B cell (primary cell): ENCODE measurements at regions not wholly inside any gene's neighbourhood (a gene's known extent, or its start where the extent isn't known, plus 50 kb on each side); places are given as distances from the start of the nearest gene placed in this dataset.

Source experiments
- ATAC-seq: fragments of 200-7000 bp; cut with Tn5 transposase; one replicate; pipeline ENCODE4 v1.10.0; 2021; ENCODE audit warnings: low read depth, mild to moderate bottlenecking, moderate number of reproducible peaks, moderate library complexity
- CTCF ChIA-PET: fragments of 350-600 bp; sonication (Branson Sonifier 250); formaldehyde crosslinking; loops from one replicate; lab custom pipeline; 2021; ENCODE audit warnings: antibody characterized with exemption, inconsistent platforms; lab: Charles Lee
- POLR2A ChIA-PET: fragments of 350-600 bp; sonication (Branson Sonifier 250); formaldehyde crosslinking; loops from one replicate; lab custom pipeline; 2021; ENCODE audit warnings: antibody characterized with exemption; lab: Charles Lee
- DNase-seq: peaks from one replicate; pipeline ENCODE4 v3.0.0; 2013
- H2AFZ ChIP-seq: 2 replicates; pipeline ENCODE4 v1.6.1; 2012; ENCODE audit warnings: mild to moderate bottlenecking, low read depth, low read length; ENCODE audit not compliant: insufficient read depth, poor library complexity, severe bottlenecking
- H3K27ac ChIP-seq, 2 donors: 1 replicate in 1 of 2; 2 replicates in 1 of 2; pipeline ENCODE4 v1.5.1; 2012 to 2013; ENCODE audit warnings: low read length in 2 of 2, mild to moderate bottlenecking in 2 of 2, moderate library complexity in 1 of 2
- H3K27me3 ChIP-seq, 4 experiments: fragments of 200-600 bp in 1 of 4; sonication (generic) in 1 of 4; replicated peaks in 1 of 4; 1 replicate in 2 of 4; 2 replicates in 2 of 4; pipeline versions ENCODE4 v1.6.1 to v1.7.0; 2013 to 2016; ENCODE audit warnings: low read length in 3 of 4, mild to moderate bottlenecking in 2 of 4, mixed read lengths in 1 of 4, moderate library complexity in 1 of 4; ENCODE audit not compliant: insufficient read depth in 4 of 4, control insufficient read depth in 3 of 4; ENCODE audit errors: control extremely low read depth in 1 of 4
- H3K36me3 ChIP-seq, 2 experiments: replicated peaks in 1 of 2; 1 replicate in 1 of 2; 2 replicates in 1 of 2; pipeline versions ENCODE4 v1.6.1 to v1.7.1; 2013; ENCODE audit warnings: low read length in 1 of 2; ENCODE audit not compliant: insufficient read depth in 2 of 2, control insufficient read depth in 1 of 2; ENCODE audit errors: control extremely low read depth in 1 of 2, extremely low read depth in 1 of 2
- H3K4me1 ChIP-seq, 2 donors: fragments of 200-600 bp in 1 of 2; sonication (generic) in 1 of 2; 1 replicate in 1 of 2; 2 replicates in 1 of 2; pipeline versions ENCODE4 v1.5.1 to v1.6.1; 2013 to 2017; ENCODE audit warnings: low read length in 2 of 2; ENCODE audit not compliant: control insufficient read depth in 2 of 2, insufficient read depth in 2 of 2
- H3K4me2 ChIP-seq: replicated peaks from 2 replicates; pipeline ENCODE3; 2012; ENCODE audit warnings: mild to moderate bottlenecking, low read depth, low read length; ENCODE audit not compliant: poor library complexity, severe bottlenecking
- H3K4me3 ChIP-seq, 5 experiments: fragments of 200-600 bp in 1 of 5; sonication (generic) in 1 of 5; 1 replicate in 3 of 5; 2 replicates in 2 of 5; pipeline versions ENCODE4 v1.5.1 to v1.7.0; 2011 to 2016; ENCODE audit warnings: low read length in 4 of 5, mild to moderate bottlenecking in 4 of 5, low read depth in 2 of 5, control low read depth in 1 of 5, moderate library complexity in 1 of 5; ENCODE audit not compliant: insufficient read depth in 1 of 5; ENCODE audit errors: control extremely low read depth in 1 of 5, extremely low read depth in 1 of 5
- H3K79me2 ChIP-seq: fragments of 200-600 bp; sonication (generic); one replicate; pipeline ENCODE4 v1.6.0; 2016; ENCODE audit warnings: low read length; ENCODE audit not compliant: control insufficient read depth, insufficient read depth
- H3K9ac ChIP-seq: fragments of 200-600 bp; sonication (generic); 2 replicates; pipeline ENCODE4 v1.6.1; 2017; ENCODE audit warnings: mild to moderate bottlenecking, low read length, moderate library complexity
- H3K9me3 ChIP-seq, 3 donors: one replicate each; pipeline versions ENCODE4 v1.6.1 to v1.7.1; 2013; ENCODE audit warnings: low read length in 2 of 3; ENCODE audit not compliant: control insufficient read depth in 2 of 3, insufficient read depth in 1 of 3; ENCODE audit errors: control extremely low read depth in 1 of 3
- H4K20me1 ChIP-seq: 2 replicates; pipeline ENCODE4 v1.6.0; 2012; ENCODE audit warnings: mild to moderate bottlenecking, low read length; ENCODE audit not compliant: insufficient read depth, control insufficient read depth, poor library complexity, severe bottlenecking
- H3K27ac Mint-ChIP-seq: one replicate; pipeline ENCODE4 v1.8.0; 2021; ENCODE audit warnings: mixed read lengths
- H3K27me3 Mint-ChIP-seq: one replicate; pipeline ENCODE4 v1.8.0; 2021; ENCODE audit warnings: mixed read lengths
- H3K4me1 Mint-ChIP-seq: one replicate; pipeline ENCODE4 v1.8.0; 2021; ENCODE audit warnings: mixed read lengths
- H3K4me3 Mint-ChIP-seq: one replicate; pipeline ENCODE4 v1.8.0; 2021; ENCODE audit warnings: mixed read lengths
- H3K9me3 Mint-ChIP-seq: one replicate; pipeline ENCODE4 v1.8.0; 2022; ENCODE audit warnings: mixed read lengths; ENCODE audit not compliant: insufficient read depth
- CTCF ChIP-seq: fragments of 200-600 bp; IDR thresholded peaks from one replicate; pipeline ENCODE4 v1.8.0; 2022; ENCODE audit warnings: antibody characterized with exemption, mild to moderate bottlenecking
- EZH2 ChIP-seq: IDR thresholded peaks from 2 replicates; pipeline ENCODE4 v1.6.1; 2012; ENCODE audit warnings: borderline replicate concordance, low read depth, mild to moderate bottlenecking, moderate library complexity, low read length; ENCODE audit not compliant: insufficient read depth, poor library complexity, severe bottlenecking
- WGBS: methylation state at CpG from one replicate; pipeline ENCODE4 v1.1.5; 2013; ENCODE audit warnings: missing lambda C conversion rate; ENCODE audit not compliant: insufficient coverage; 5-methylcytosine and 5-hydroxymethylcytosine counted together
- intact Hi-C: fragments of 100-400 bp; cut with micrococcal nuclease; formaldehyde crosslinking; loops from one replicate; pipeline ENCODE4 v1.10.0; 2022

- no peaks in the 10 kb centered on the region for H3K27me3 ChIP-seq
- no peaks in the 10 kb centered on the region for H3K9me3 ChIP-seq
Observed at GRCh38 chr16:9647981-9648701, 534.1 kb downstream of the GRIN2A start.

More at GRCh38 chr16:9647981-9648701, 534.1 kb downstream of the GRIN2A start:
- Mint-ChIP-seq H3K27ac (peak overlapping the region; percentile 13), H3K27me3 (peaks cover 23% of the 10 kb centered on the region), H3K4me1 (no peaks in the 10 kb centered on the region), H3K4me3 (no peak overlapping the region), H3K9me3 (no peaks in the 10 kb centered on the region)
- Histone ChIP-seq H4K20me1 (no peaks in the 10 kb centered on the region), H3K36me3 (no peaks in the 10 kb centered on the region), H3K4me2 (no peak overlapping the region), H2AFZ (no peak overlapping the region), H3K79me2 (no peaks in the 10 kb centered on the region), H3K27ac (no peak overlapping the region), H3K9ac (no peak overlapping the region), H3K4me3 (no peak overlapping the region), H3K4me1 (no peaks in the 10 kb centered on the region)
- no peak for DNase-seq
- intact Hi-C loops: no loop called here
- POLR2A ChIA-PET: no interaction called here
- CTCF ChIA-PET: interaction anchor here (0.7 to 1.3 kb wide), 3 partner anchors 13 to 285 kb away, joined by 3 to 4 read pairs (median 3); no protein-coding TSS in a partner anchor
- no peak for ATAC-seq
- no peak for TF ChIP-seq EZH2
- peak; percentile 44 for TF ChIP-seq CTCF
- WGBS: no CpG with 5 or more reads among the region's 7 CpGs
